ENCODE measurements at regions not wholly inside any gene's neighbourhood (a gene's known extent, or its start where the extent isn't known, plus 50 kb on each side); places are given as distances from the start of the nearest gene placed in this dataset.
"Not testable (repeated sequence)": the region's sequence is repeated elsewhere in the genome, so short reads cannot be mapped to it uniquely, and the experiment has no call there.

- WGBS, 2 donors = 78 to 88% methylated on average over 4 of the region's 4 CpGs
- intact Hi-C loops (cut with DNase I) = no loop called here
Measured at GRCh38 chr20:48371211-48371610, 456.6 kb downstream of the PREX1 start.

GRCh38 chr20:48368580-48369021 is 459.2 kb downstream of the PREX1 start:
- H3K36me3 ChIP-seq; DNase-seq; intact Hi-C loops (cut with DNase I); H3K9me3 ChIP-seq; H3K27me3 ChIP-seq: not testable (repeated sequence)
- H3K4me3 ChIP-seq = peak overlapping the region in 1 of 4 donors; percentile 33
- H3K27ac ChIP-seq = peak overlapping the region in 2 of 4 donors; percentile 50 to 61
- H3K4me1 ChIP-seq = peaks cover 0 to 22% (median 0%) of the 10 kb centered on the region in 3 donors
- WGBS, 2 donors = 20 to 40% methylated on average over 1 to 5 of the region's 10 CpGs

More at GRCh38 chr20:48371211-48371610, 456.6 kb downstream of the PREX1 start:
- Histone ChIP-seq H3K9me3 (no peaks in the 10 kb centered on the region), H3K4me1 (peaks cover 0 to 40% (median 9%) of the 10 kb centered on the region in 3 donors), H3K27me3 (peaks cover 0 to 6% (median 0%) of the 10 kb centered on the region in 4 donors), H3K36me3 (no peaks in the 10 kb centered on the region), H3K4me3 (no peak overlapping the region), H3K27ac (no peak overlapping the region)
- TF ChIP-seq POLR2A (IDR thresholded peaks at IDR 0.05) (no peak), CTCF (IDR thresholded peaks at IDR 0.05) (no peak)
- DNase-seq = no peak

- H3K9me3 ChIP-seq; H3K27ac ChIP-seq; H3K27me3 ChIP-seq; intact Hi-C loops (cut with DNase I); DNase-seq; H3K36me3 ChIP-seq: not testable (repeated sequence)
- 20 to 36% methylated on average over 4 to 11 of the region's 28 CpGs for WGBS, 2 donors
- Histone ChIP-seq H3K4me1 (peaks cover 0 to 20% (median 0%) of the 10 kb centered on the region in 3 donors), H3K4me3 (peak overlapping the region in 1 of 4 donors; percentile 33)
Measured at GRCh38 chr20:48367541-48368358, 460.0 kb downstream of the PREX1 start.

GRCh38 chr20:48366230-48366629 is 461.6 kb downstream of the PREX1 start:
- Histone ChIP-seq H3K9me3 (no peaks in the 10 kb centered on the region), H3K4me3 (no peak overlapping the region), H3K27me3 (no peaks in the 10 kb centered on the region), H3K36me3 (no peaks in the 10 kb centered on the region), H3K4me1 (peaks cover 0 to 20% (median 0%) of the 10 kb centered on the region in 3 donors), H3K27ac (no peak overlapping the region)
- DNase-seq = no peak
- intact Hi-C loops (cut with DNase I) = no loop called here
- no peak for TF ChIP-seq CTCF (IDR thresholded peaks at IDR 0.05)
- no peak for TF ChIP-seq POLR2A (IDR thresholded peaks at IDR 0.05)
- WGBS, 2 donors = 82 to 92% methylated on average over 4 of the region's 5 CpGs

GRCh38 chr20:48364688-48365421 is 462.9 kb downstream of the PREX1 start:
- WGBS, 2 donors = 83 to 85% methylated on average over 10 to 11 of the region's 11 CpGs
- intact Hi-C loops (cut with DNase I) = no loop called here

More at GRCh38 chr20:48364688-48365421, 462.9 kb downstream of the PREX1 start:
- no peak for DNase-seq
- no peak overlapping the region for H3K27ac ChIP-seq
- no peak for TF ChIP-seq POLR2A (IDR thresholded peaks at IDR 0.05)
- TF ChIP-seq CTCF (IDR thresholded peaks at IDR 0.05) = no peak
- no peaks in the 10 kb centered on the region for H3K9me3 ChIP-seq
- H3K4me1 ChIP-seq = peaks cover 0 to 20% (median 0%) of the 10 kb centered on the region in 3 donors
- no peaks in the 10 kb centered on the region for H3K36me3 ChIP-seq
- H3K27me3 ChIP-seq = no peaks in the 10 kb centered on the region
- no peak overlapping the region for H3K4me3 ChIP-seq

All from esophagus squamous epithelium (tissue), 5 donors.